ENCODE measurements at regions not wholly inside any gene's neighbourhood (a gene's known extent, or its start where the extent isn't known, plus 50 kb on each side); places are given as distances from the start of the nearest gene placed in this dataset.

GRCh38 chr5:2542026-2542425, 209.5 kb downstream of the IRX2 start:
- Histone ChIP-seq H3K4me1 (ENCODE audit: insufficient read depth, low read length, poor library complexity, severe bottlenecking) (no peaks in the 10 kb centered on the region), H3K4me3 (ENCODE audit: low read length, poor library complexity, severe bottlenecking) (no peak overlapping the region), H3F3A (ENCODE audit: low read depth) (no peaks in the 10 kb centered on the region), H4K20me1 (ENCODE audit: insufficient read depth, low read length, poor library complexity, severe bottlenecking) (no peaks in the 10 kb centered on the region), H3K79me2 (ENCODE audit: insufficient read depth, low read length) (no peaks in the 10 kb centered on the region), H3K27me3 (ENCODE audit: insufficient read depth, low read length, poor library complexity, severe bottlenecking) (no peaks in the 10 kb centered on the region), H3K9me3 (ENCODE audit: insufficient read depth, low read depth, low read length) (no peaks in the 10 kb centered on the region; the same call in 1 of the 2 replicates), H2AFZ (ENCODE audit: low read length) (no peak overlapping the region), H3K4me2 (ENCODE audit: low read depth, low read length, poor library complexity, severe bottlenecking) (no peak overlapping the region), H3K9ac (ENCODE audit: low read depth, low read length, poor library complexity, severe bottlenecking) (no peak overlapping the region), H3K36me3 (ENCODE audit: insufficient read depth, low read length) (no peaks in the 10 kb centered on the region), H3K9me2 (replicated peaks; ENCODE audit: low read depth, low read length) (no peaks in the 10 kb centered on the region)
- TF ChIP-seq CTCF (conservative IDR thresholded peaks at IDR 0.05; ENCODE audit: low read length), result no peak
- TF ChIP-seq EZH2phosphoT487 (IDR thresholded peaks at IDR 0.05; ENCODE audit: borderline replicate concordance), result no peak

- Histone ChIP-seq H3K9ac (ENCODE audit: low read depth, low read length, poor library complexity, severe bottlenecking) (no peak overlapping the region), H3K4me2 (ENCODE audit: low read depth, low read length, poor library complexity, severe bottlenecking) (no peak overlapping the region), H3K79me2 (ENCODE audit: insufficient read depth, low read length) (no peaks in the 10 kb centered on the region), H3K9me2 (replicated peaks; ENCODE audit: low read depth, low read length) (no peaks in the 10 kb centered on the region), H3K27me3 (ENCODE audit: insufficient read depth, low read length, poor library complexity, severe bottlenecking) (no peaks in the 10 kb centered on the region), H4K20me1 (ENCODE audit: insufficient read depth, low read length, poor library complexity, severe bottlenecking) (no peaks in the 10 kb centered on the region), H3K4me3 (ENCODE audit: low read length, poor library complexity, severe bottlenecking) (no peak overlapping the region), H3K36me3 (ENCODE audit: insufficient read depth, low read length) (no peaks in the 10 kb centered on the region), H3K4me1 (ENCODE audit: insufficient read depth, low read length, poor library complexity, severe bottlenecking) (no peaks in the 10 kb centered on the region), H3F3A (ENCODE audit: low read depth) (no peaks in the 10 kb centered on the region), H2AFZ (ENCODE audit: low read length) (no peak overlapping the region), H3K9me3 (ENCODE audit: insufficient read depth, low read depth, low read length) (no peaks in the 10 kb centered on the region; the same call in 1 of the 2 replicates)
- TF ChIP-seq CTCF (conservative IDR thresholded peaks at IDR 0.05; ENCODE audit: low read length), result no peak
- TF ChIP-seq EZH2phosphoT487 (IDR thresholded peaks at IDR 0.05; ENCODE audit: borderline replicate concordance), result no peak
These were observed 213.3 kb downstream of the IRX2 start for GRCh38 chr5:2538169-2538568.

GRCh38 chr5:2537378-2538145, 213.9 kb downstream of the IRX2 start:
- TF ChIP-seq EZH2phosphoT487 (IDR thresholded peaks at IDR 0.05; ENCODE audit: borderline replicate concordance) (no peak), CTCF (conservative IDR thresholded peaks at IDR 0.05; ENCODE audit: low read length) (no peak)
- H4K20me1 ChIP-seq (ENCODE audit: insufficient read depth, low read length, poor library complexity, severe bottlenecking), result no peaks in the 10 kb centered on the region
- H3K4me2 ChIP-seq (ENCODE audit: low read depth, low read length, poor library complexity, severe bottlenecking), result no peak overlapping the region
- H3K9me2 ChIP-seq (replicated peaks; ENCODE audit: low read depth, low read length), result no peaks in the 10 kb centered on the region
- H3K4me3 ChIP-seq (ENCODE audit: low read length, poor library complexity, severe bottlenecking), result no peak overlapping the region
- no peaks in the 10 kb centered on the region for H3K4me1 ChIP-seq (ENCODE audit: insufficient read depth, low read length, poor library complexity, severe bottlenecking)
- no peak overlapping the region for H3K9ac ChIP-seq (ENCODE audit: low read depth, low read length, poor library complexity, severe bottlenecking)
- no peaks in the 10 kb centered on the region for H3K36me3 ChIP-seq (ENCODE audit: insufficient read depth, low read length)
- no peaks in the 10 kb centered on the region for H3K79me2 ChIP-seq (ENCODE audit: insufficient read depth, low read length)
- no peaks in the 10 kb centered on the region; the same call in 1 of the 2 replicates for H3K9me3 ChIP-seq (ENCODE audit: insufficient read depth, low read depth, low read length)
- H2AFZ ChIP-seq (ENCODE audit: low read length), result no peak overlapping the region
- no peaks in the 10 kb centered on the region for H3K27me3 ChIP-seq (ENCODE audit: insufficient read depth, low read length, poor library complexity, severe bottlenecking)
- H3F3A ChIP-seq (ENCODE audit: low read depth), result no peaks in the 10 kb centered on the region

Data from Loucy (cell line).